H9 (cell line): ENCODE measurements at regions not wholly inside any gene's neighbourhood (a gene's known extent, or its start where the extent isn't known, plus 50 kb on each side); places are given as distances from the start of the nearest gene placed in this dataset.

Experiments used
- DNase-seq: peaks from one replicate; pipeline ENCODE4 v3.0.0-alpha.2; 2017
- H2AFZ ChIP-seq: one replicate; pipeline ENCODE4 v1.6.1; 2013; ENCODE audit warnings: mild to moderate bottlenecking, low read length, control low read depth, moderate library complexity
- H2AK5ac ChIP-seq: 2 replicates; pipeline ENCODE4 v1.6.1; 2013; ENCODE audit warnings: low read length, control low read depth, mixed read lengths; ENCODE audit not compliant: insufficient read length
- H2BK120ac ChIP-seq: one replicate; pipeline ENCODE4 v1.6.1; 2013; ENCODE audit warnings: low read depth, mild to moderate bottlenecking, low read length, control low read depth, inconsistent platforms; ENCODE audit not compliant: poor library complexity, severe bottlenecking
- H2BK12ac ChIP-seq: 2 replicates; pipeline ENCODE4 v1.6.1; 2013; ENCODE audit warnings: low read length, control low read depth, mixed read lengths, low read depth; ENCODE audit not compliant: insufficient read length
- H2BK15ac ChIP-seq: 2 replicates; pipeline ENCODE4 v1.6.1; 2013; ENCODE audit warnings: low read depth, low read length, control low read depth
- H2BK20ac ChIP-seq: one replicate; pipeline ENCODE4 v1.6.1; 2013; ENCODE audit warnings: low read depth, mild to moderate bottlenecking, low read length, control low read depth, inconsistent platforms; ENCODE audit not compliant: poor library complexity, severe bottlenecking
- H2BK5ac ChIP-seq: 2 replicates; pipeline ENCODE4 v1.6.1; 2013; ENCODE audit warnings: low read length, control low read depth, mixed read lengths; ENCODE audit not compliant: insufficient read length
- H3K14ac ChIP-seq: 2 replicates; pipeline ENCODE4 v1.6.1; 2013; ENCODE audit warnings: low read length, control low read depth; ENCODE audit not compliant: insufficient read depth
- H3K18ac ChIP-seq: 2 replicates; pipeline ENCODE4 v1.6.1; 2013; ENCODE audit warnings: low read depth, mild to moderate bottlenecking, mixed read lengths, low read length, control low read depth; ENCODE audit not compliant: insufficient read length
- H3K23ac ChIP-seq: 2 replicates; pipeline ENCODE4 v1.6.1; 2013; ENCODE audit warnings: low read length, control low read depth, mixed read lengths, low read depth; ENCODE audit not compliant: insufficient read length
- H3K23me2 ChIP-seq: 2 replicates; pipeline ENCODE4 v1.6.1; 2013; ENCODE audit warnings: low read depth, mild to moderate bottlenecking, mixed read lengths, low read length, control low read depth; ENCODE audit not compliant: insufficient read length, poor library complexity, severe bottlenecking
- H3K27ac ChIP-seq: 2 replicates; pipeline ENCODE4 v1.5.1; 2013; ENCODE audit warnings: low read length, control low read depth, mixed read lengths, low read depth; ENCODE audit not compliant: insufficient read length
- H3K27me3 ChIP-seq: 2 replicates; pipeline ENCODE4 v1.6.1; 2013; ENCODE audit warnings: low read length, control low read depth, inconsistent platforms; ENCODE audit not compliant: insufficient read depth
- H3K4ac ChIP-seq: 2 replicates; pipeline ENCODE4 v1.6.1; 2013; ENCODE audit warnings: low read depth, mild to moderate bottlenecking, control low read depth, inconsistent platforms, low read length, moderate library complexity
- H3K4me1 ChIP-seq: 2 replicates; pipeline ENCODE4 v1.6.1; 2013; ENCODE audit warnings: low read length, control low read depth, inconsistent platforms; ENCODE audit not compliant: insufficient read depth
- H3K4me2 ChIP-seq: 2 replicates; pipeline ENCODE4 v1.6.1; 2013; ENCODE audit warnings: low read length, control low read depth, mixed read lengths; ENCODE audit not compliant: insufficient read length, insufficient read depth
- H3K56ac ChIP-seq: 2 replicates; pipeline ENCODE4 v1.6.1; 2013; ENCODE audit warnings: low read depth, mild to moderate bottlenecking, mixed read lengths, low read length, control low read depth; ENCODE audit not compliant: insufficient read length
- H3K79me1 ChIP-seq: 2 replicates; pipeline ENCODE4 v1.6.1; 2013; ENCODE audit warnings: low read depth, mild to moderate bottlenecking, moderate library complexity, low read length, control low read depth, inconsistent platforms; ENCODE audit not compliant: insufficient read depth, poor library complexity, severe bottlenecking
- H3K79me2 ChIP-seq: 2 replicates; pipeline ENCODE4 v1.6.1; 2013; ENCODE audit warnings: low read length, control low read depth, inconsistent platforms; ENCODE audit not compliant: insufficient read depth
- H3K9ac ChIP-seq: 2 replicates; pipeline ENCODE4 v1.6.1; 2013; ENCODE audit warnings: low read length, control low read depth, mixed read lengths; ENCODE audit not compliant: insufficient read length; ENCODE audit errors: extremely low read depth
- H3K9me3 ChIP-seq: one replicate; pipeline ENCODE4 v1.6.1; 2013; ENCODE audit warnings: low read depth, low read length, inconsistent platforms; ENCODE audit not compliant: control insufficient read depth
- H3T11ph ChIP-seq: one replicate; pipeline ENCODE4 v1.6.1; 2013; ENCODE audit warnings: mild to moderate bottlenecking, low read length, control low read depth, inconsistent platforms
- H4K20me1 ChIP-seq: one replicate; pipeline ENCODE4 v1.6.1; 2013; ENCODE audit not compliant: control insufficient read depth, insufficient read length, insufficient read depth
- H4K5ac ChIP-seq: 2 replicates; pipeline ENCODE4 v1.6.1; 2013; ENCODE audit warnings: low read depth, mild to moderate bottlenecking, mixed read lengths, low read length, control low read depth; ENCODE audit not compliant: insufficient read length
- H4K8ac ChIP-seq: replicated peaks from 2 replicates; pipeline ENCODE4 v1.6.1; 2013; ENCODE audit warnings: low read length, control low read depth, mixed read lengths, low read depth; ENCODE audit not compliant: insufficient read length
- H4K91ac ChIP-seq: 2 replicates; pipeline ENCODE4 v1.6.1; 2013; ENCODE audit warnings: low read depth, mild to moderate bottlenecking, moderate library complexity, mixed read lengths, low read length, control low read depth; ENCODE audit not compliant: insufficient read length
- H3K27ac Mint-ChIP-seq, 3 experiments: 2 replicates in 2 of 3; 3 replicates in 1 of 3; pipeline ENCODE4 v1.8.0; 2020 to 2021; ENCODE audit warnings: mixed read lengths in 3 of 3, mild to moderate bottlenecking in 1 of 3, moderate library complexity in 1 of 3
- H3K27me3 Mint-ChIP-seq: 2 replicates; pipeline ENCODE4 v1.8.0; 2021; ENCODE audit warnings: low read depth, mild to moderate bottlenecking, moderate library complexity, mixed read lengths
- H3K36me3 Mint-ChIP-seq, 3 experiments: 2 replicates in 2 of 3; 3 replicates in 1 of 3; pipeline ENCODE4 v1.8.0; 2020 to 2021; ENCODE audit warnings: low read depth in 3 of 3, mixed read lengths in 3 of 3; ENCODE audit not compliant: insufficient read depth in 1 of 3
- H3K4me1 Mint-ChIP-seq, 2 experiments: 2 replicates each; pipeline ENCODE4 v1.8.0; 2020; ENCODE audit warnings: mixed read lengths in 2 of 2
- H3K4me3 Mint-ChIP-seq, 2 experiments: 2 replicates in 1 of 2; 3 replicates in 1 of 2; pipeline ENCODE4 v1.8.0; 2020 to 2021; ENCODE audit warnings: mild to moderate bottlenecking in 2 of 2, mixed read lengths in 2 of 2, moderate library complexity in 1 of 2
- H3K9me3 Mint-ChIP-seq, 2 experiments: 2 replicates in 1 of 2; 3 replicates in 1 of 2; pipeline ENCODE4 v1.8.0; 2020; ENCODE audit warnings: mild to moderate bottlenecking in 2 of 2, mixed read lengths in 2 of 2, moderate library complexity in 1 of 2
- CTCF ChIP-seq: fragments of 200-600 bp; sonication (generic); conservative IDR thresholded peaks from 3 replicates; pipeline ENCODE4 v1.8.0; 2021; ENCODE audit warnings: antibody characterized with exemption, mild to moderate bottlenecking
- WGBS: extraction: QIAGEN DNeasy Blood & Tissue Kit; methylation state at CpG from one replicate; pipeline ENCODE4 v1.1.7; 2013; ENCODE audit warnings: missing lambda C conversion rate, low lambda C conversion rate, mixed read lengths; ENCODE audit not compliant: insufficient read length; ENCODE audit errors: extremely low coverage; 5-methylcytosine and 5-hydroxymethylcytosine counted together

GRCh38 chr21:32934829-32935228 lies 90.9 kb upstream of the OLIG2 start:
- H3K9me3 ChIP-seq = no peaks in the 10 kb centered on the region
- no peaks in the 10 kb centered on the region for H3K79me1 ChIP-seq
- peak; percentile 17 for DNase-seq
- H3K4me1 ChIP-seq = no peaks in the 10 kb centered on the region
- no peaks in the 10 kb centered on the region for H3K23me2 ChIP-seq
- H3K27ac Mint-ChIP-seq = no peak overlapping the region
- no peak overlapping the region for H3K4ac ChIP-seq
- no peak overlapping the region for H2AK5ac ChIP-seq
- no peaks in the 10 kb centered on the region for H3K36me3 Mint-ChIP-seq
- no peak overlapping the region for H2BK5ac ChIP-seq
- WGBS = no CpG with 5 or more reads among the region's 3 CpGs
- H4K8ac ChIP-seq = no peak overlapping the region
- H3K9ac ChIP-seq = no peak overlapping the region
- H3K9me3 Mint-ChIP-seq = no peaks in the 10 kb centered on the region
- H3K27ac ChIP-seq = no peak overlapping the region
- no peak overlapping the region for H4K91ac ChIP-seq
- H4K5ac ChIP-seq = no peak overlapping the region
- H2BK20ac ChIP-seq = no peak overlapping the region
- no peaks in the 10 kb centered on the region for H3K27me3 ChIP-seq
- no peak overlapping the region for H3K18ac ChIP-seq
- no peak overlapping the region for H2BK120ac ChIP-seq
- peaks cover 4 to 5% of the 10 kb centered on the region in 2 experiments for H3K4me1 Mint-ChIP-seq
- TF ChIP-seq CTCF = no peak
- H3K4me3 Mint-ChIP-seq = no peak overlapping the region; a peak in 1 of 5 replicates
- no peaks in the 10 kb centered on the region for H4K20me1 ChIP-seq
- H3T11ph ChIP-seq = no peak overlapping the region
- no peak overlapping the region for H3K14ac ChIP-seq
- H3K79me2 ChIP-seq = no peaks in the 10 kb centered on the region
- H3K56ac ChIP-seq = no peak overlapping the region
- no peak overlapping the region for H2AFZ ChIP-seq
- no peak overlapping the region for H2BK12ac ChIP-seq
- H3K4me2 ChIP-seq = no peak overlapping the region
- H3K27me3 Mint-ChIP-seq = no peaks in the 10 kb centered on the region
- no peak overlapping the region for H3K23ac ChIP-seq
- no peak overlapping the region for H2BK15ac ChIP-seq
